Stimulated activated CD8-positive, alpha-beta memory T cell treated with anti-CD3 and anti-CD28 coated beads, Interleukin-7, amount 100 ng/mL, for 48 hours (primary cell): ENCODE measurements at regions not wholly inside any gene's neighbourhood (a gene's known extent, or its start where the extent isn't known, plus 50 kb on each side); places are given as distances from the start of the nearest gene placed in this dataset.

Experiments used
- DNase-seq, 2 donors: peaks; one replicate each; pipeline ENCODE4 v3.0.0-alpha.2; 2020; ENCODE audit warnings: low read depth in 1 of 2; ENCODE audit errors: extremely low read depth in 1 of 2

- no peak for DNase-seq
Observed at GRCh38 chr16:17691106-17691898, 220.5 kb upstream of the XYLT1 start.

- DNase-seq, result no peak
Observed at GRCh38 chr16:17685447-17685846, 214.7 kb upstream of the XYLT1 start.

DNA sequence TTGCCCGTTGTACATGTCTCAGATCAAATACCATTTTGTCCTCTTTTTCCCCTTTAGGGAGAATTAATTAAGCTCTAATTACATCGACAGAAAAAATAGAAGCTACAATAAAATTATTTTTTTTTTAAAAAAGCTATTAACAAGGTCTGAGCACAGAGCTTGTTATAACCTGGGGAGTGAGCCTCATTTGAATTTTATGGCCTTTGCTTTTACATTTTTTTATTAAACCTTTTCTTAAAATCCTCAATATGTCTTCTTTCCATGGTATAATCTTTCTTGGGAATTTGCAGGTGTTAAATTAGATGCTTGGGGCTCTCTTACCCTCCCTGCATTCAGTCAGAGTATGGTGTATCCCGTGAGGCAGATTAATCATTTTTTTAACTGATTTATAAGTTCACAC lies 212.5 kb upstream of the XYLT1 start:
- no peak for DNase-seq

- DNase-seq, result no peak
Observed at GRCh38 chr16:17676171-17676570, 205.4 kb upstream of the XYLT1 start.

DNA sequence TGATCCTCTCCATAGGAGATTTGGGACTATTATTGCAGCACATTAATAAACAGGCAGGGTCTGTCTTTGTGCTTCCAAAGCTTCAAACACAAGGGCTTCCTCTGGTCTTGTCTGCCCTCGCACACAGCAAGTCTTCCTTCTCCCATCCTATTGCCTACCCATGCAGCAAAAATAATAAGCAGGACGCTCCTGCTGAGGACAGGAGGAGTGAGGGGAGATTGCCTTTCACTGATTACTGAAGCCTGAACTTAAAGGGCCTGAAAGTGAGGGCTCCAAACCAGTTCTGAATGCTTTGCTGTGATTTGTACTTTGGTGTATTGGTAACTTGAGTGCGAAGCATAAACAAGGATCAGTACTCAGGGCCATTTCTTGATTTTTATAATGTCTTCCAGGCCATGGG lies 197.6 kb upstream of the XYLT1 start:
- no peak for DNase-seq

- DNase-seq, result no peak
Observed at GRCh38 chr16:17666293-17666692, 195.5 kb upstream of the XYLT1 start.

DNA sequence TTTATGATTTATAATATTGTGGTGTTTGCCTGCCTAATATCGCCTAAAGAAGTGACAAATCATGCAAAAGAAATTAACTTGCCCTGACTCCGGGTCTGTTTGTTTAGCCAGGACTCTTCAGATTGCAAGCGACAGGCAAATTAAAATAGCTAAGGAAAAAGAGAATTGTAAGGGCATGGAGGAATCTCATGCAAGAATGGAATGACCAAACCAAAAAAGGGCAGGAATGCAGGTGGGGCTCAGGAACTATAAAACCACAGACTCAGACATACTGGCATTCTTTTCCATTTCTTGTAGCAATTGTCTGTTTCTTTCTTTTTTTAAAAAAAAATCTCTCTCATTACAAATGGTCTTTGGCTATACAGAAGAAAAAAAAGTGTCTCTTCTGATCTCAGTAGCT lies 188.1 kb upstream of the XYLT1 start:
- DNase-seq, result no peak

DNA sequence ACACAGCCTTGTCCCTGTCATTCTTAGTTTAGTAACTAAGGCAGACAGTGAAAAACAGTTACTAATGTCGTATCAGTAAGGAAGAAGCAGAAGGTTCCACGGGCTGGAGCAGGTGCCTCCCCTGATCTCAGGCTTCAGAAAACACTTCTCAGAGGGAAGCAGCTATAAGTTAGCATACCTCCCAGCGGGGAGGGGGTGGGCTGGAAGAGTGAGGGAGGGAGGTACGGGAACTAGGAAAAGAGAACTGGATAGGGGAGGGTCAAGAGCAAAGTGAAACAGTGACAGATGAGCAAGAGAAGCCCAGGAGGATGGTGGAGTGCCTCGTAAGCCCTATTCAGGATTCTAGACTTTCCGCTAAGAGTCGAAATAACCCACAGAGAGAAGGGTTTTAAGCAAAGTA lies 186.3 kb upstream of the XYLT1 start:
- DNase-seq, result no peak

GRCh38 chr16:17654571-17654970 lies 183.8 kb upstream of the XYLT1 start:
- DNase-seq, result no peak

- no peak for DNase-seq
Observed at GRCh38 chr16:17654142-17654541, 183.4 kb upstream of the XYLT1 start.

GRCh38 chr16:17647879-17648872 lies 177.4 kb upstream of the XYLT1 start:
- DNase-seq, result no peak

DNA sequence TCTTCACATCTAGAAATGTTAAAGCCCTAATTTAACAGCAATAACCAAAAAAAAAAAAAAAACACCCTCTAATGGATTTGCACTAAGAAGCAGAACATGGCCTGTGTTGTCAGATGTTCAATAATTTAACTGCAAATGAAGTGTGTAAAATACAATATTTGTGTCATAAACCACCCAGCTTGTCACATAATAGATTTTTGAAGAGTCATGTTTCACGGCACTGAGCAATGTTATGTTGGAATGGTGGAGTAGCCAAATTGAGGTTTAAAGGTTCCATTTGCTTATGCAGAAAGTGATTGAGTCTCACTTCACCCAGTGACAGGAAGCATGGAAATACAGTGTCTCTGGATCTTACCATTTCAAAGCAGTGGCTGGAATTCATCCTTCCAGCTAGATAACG lies 173.2 kb upstream of the XYLT1 start:
- no peak for DNase-seq

DNA sequence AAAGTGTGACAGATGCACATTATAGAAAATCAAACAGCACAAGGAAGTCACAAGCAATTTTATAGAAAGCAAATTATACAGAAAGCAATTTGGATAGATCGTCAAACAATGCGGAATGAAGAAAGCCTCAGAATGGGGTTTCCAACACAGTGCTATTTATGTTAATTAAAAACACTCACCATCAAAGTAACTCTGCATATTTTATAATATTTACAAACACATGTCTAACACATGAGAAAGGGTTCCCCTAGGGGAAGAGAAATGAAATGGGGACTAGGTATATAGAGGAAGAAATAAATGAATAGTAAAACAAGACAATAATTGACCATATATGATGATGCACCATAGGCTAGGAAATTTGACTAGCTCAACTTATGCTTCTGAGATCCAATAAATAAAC lies 171.2 kb upstream of the XYLT1 start:
- no peak for DNase-seq

DNA sequence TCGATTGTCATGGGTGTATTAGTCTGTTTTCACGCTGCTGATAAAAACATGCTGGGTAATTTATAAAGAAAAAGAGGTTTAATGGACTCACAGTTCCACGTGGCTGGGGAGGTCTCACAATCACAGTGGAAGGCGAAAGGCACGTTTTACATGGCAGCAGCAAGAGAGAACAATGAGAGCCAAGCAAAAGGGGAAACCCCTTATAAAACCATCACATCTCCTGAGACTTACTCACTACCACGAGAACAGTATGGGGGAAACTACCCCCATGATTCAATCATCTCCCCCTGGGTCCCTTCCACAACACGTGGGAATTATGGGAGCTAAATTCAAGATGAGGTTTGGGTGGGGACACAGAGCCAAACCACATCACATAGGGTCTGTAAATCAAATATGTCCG lies 167.4 kb upstream of the XYLT1 start:
- DNase-seq, result no peak

DNA sequence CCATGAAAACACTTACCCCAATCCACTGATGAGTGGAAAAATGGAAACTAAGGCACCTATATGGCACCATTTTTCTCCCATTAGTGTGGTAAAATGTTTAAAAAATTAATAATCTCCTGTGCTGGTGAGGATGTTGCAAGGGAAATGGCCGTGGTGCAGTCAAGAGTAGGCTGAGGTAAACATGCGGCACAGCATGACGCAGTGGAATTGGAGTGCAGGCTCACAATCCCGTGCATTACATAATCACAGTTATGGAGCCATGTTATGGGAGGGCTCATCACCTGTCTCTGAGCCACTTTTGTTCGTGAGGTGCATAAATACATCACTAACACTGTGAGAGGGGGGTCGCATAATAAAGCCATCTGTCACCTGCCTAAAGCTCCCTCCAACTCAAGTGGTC lies 164.4 kb upstream of the XYLT1 start:
- DNase-seq, result no peak

DNA sequence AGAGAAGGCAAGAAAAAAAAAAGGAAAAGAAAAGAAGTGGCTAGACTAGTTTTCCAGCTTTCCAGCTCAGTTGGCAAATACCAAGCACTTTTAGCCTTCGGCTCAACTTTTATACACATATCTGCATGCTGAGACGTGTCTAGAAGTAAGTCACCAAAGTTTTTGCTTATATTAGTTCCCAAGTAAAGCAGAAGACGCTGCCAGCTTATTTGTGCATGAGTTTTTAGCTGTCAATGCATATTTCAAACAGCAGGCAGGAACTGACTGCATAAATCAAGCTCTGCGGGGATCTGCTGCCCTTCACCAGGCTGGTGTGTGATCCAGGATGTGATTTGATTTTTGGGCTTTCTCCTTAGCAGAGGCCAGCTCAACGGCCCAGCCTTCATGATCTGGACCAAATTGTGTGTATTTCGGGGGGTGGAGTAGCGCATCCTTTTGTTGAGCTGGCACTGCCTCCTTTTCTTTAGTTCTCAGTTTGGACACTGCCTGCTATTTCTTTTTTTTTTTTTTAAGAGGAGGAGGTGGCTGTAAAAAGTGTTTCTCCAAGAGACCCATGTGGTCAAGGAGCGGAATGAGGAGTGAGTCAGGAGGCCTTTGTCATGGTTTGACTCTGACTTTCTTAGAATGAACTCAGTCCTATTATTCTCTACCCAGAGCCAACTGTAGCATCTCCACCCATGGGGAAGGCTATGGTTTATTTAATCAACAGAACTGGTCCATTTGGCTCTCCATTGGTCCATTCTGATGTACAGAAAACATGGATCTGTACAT lies 162.6 kb upstream of the XYLT1 start:
- no peak for DNase-seq

- no peak for DNase-seq
Observed at GRCh38 chr16:17632667-17633066, 161.9 kb upstream of the XYLT1 start.

GRCh38 chr16:17629936-17630335 lies 159.2 kb upstream of the XYLT1 start:
- DNase-seq, result no peak

DNA sequence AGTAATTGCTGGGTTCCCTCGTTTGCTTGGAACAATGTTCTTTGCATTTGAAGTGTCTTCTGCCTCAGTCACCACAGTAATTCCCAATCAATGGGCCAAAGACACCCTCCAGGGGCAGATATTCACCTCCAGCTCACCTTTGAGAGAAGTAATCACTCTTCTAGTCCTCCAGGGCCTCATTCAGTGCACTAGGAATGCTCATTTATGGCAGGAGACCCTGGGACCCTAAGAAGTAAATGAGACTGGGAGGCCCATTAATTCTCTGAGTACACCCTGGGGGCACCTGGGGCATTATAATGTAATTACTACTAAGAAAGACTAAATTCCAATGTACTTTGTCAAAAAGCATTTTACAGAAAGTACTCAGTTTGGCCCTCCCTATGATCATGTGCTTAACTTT lies 158.2 kb upstream of the XYLT1 start:
- no peak for DNase-seq

DNA sequence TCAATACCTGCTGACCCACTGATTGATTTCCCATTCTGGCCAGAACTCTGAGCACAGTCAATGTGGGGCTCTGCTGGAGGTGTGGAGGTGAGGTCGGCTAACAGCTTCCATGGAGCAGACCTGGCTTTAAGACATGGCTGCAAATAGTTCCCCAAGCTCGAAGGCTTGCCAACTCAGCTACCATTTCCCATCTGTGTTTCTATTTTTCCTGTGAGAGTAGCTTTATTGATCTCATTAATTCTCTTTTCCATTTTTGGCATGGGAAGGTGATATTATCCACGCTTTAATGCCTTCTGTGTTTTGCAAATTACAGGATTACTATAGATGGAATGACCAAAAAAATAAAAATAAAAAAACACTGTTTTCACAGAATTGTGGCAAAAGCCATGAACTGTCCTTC lies 151.6 kb upstream of the XYLT1 start:
- no peak for DNase-seq

- DNase-seq, result no peak
Observed at GRCh38 chr16:17619261-17619660, 148.5 kb upstream of the XYLT1 start.
